SK-N-SH (cell line): ENCODE measurements at regions not wholly inside any gene's neighbourhood (a gene's known extent, or its start where the extent isn't known, plus 50 kb on each side); places are given as distances from the start of the nearest gene placed in this dataset.

ENCODE experiments used
- CTCF ChIA-PET: fragments of 300-600, 350-600 bp; formaldehyde crosslinking; extraction: SDS; loops from one replicate; lab custom pipeline; 2021; lab: Yijun Ruan, JAX
- POLR2A ChIA-PET: fragments of 350-600 bp; sonication (Branson Sonifier 250); formaldehyde crosslinking; extraction: SDS; loops from one replicate; lab custom pipeline; 2020; ENCODE audit warnings: antibody characterized with exemption, inconsistent platforms; lab: Yijun Ruan, JAX
- DNase-seq: peaks from one replicate; pipeline ENCODE4 v3.0.0; 2012
- H2AFZ ChIP-seq: fragments of 200-600 bp; sonication (generic); 2 replicates; pipeline ENCODE4 v1.8.1; 2016; ENCODE audit warnings: antibody characterized with exemption, mild to moderate bottlenecking, low read depth
- H3F3A ChIP-seq: fragments of 200-600 bp; sonication (generic); replicated peaks from 2 replicates; pipeline ENCODE3; 2016; ENCODE audit warnings: antibody characterized with exemption, mild to moderate bottlenecking; ENCODE audit not compliant: insufficient read depth
- H3K27ac ChIP-seq, 2 experiments: fragments of 200-500 bp in 1 of 2; fragments of 200-600 bp in 1 of 2; sonication (Bioruptor generic) in 1 of 2; sonication (generic), shearing (Covaris generic) in 1 of 2; 2 replicates each; pipeline versions ENCODE4 v1.5.1 to v1.6.1; 2014 to 2016; ENCODE audit warnings: low read depth in 2 of 2, inconsistent platforms in 1 of 2, low read length in 1 of 2, mild to moderate bottlenecking in 1 of 2, mixed read lengths in 1 of 2
- H3K27me3 ChIP-seq: fragments of 200-600 bp; sonication (generic), shearing (Covaris generic); 2 replicates; pipeline ENCODE4 v1.6.1; 2016; ENCODE audit warnings: mixed run types; ENCODE audit not compliant: insufficient read depth
- H3K36me3 ChIP-seq, 2 experiments: fragments of 200-500 bp in 1 of 2; fragments of 200-600 bp in 1 of 2; sonication (Bioruptor generic) in 1 of 2; sonication (generic) in 1 of 2; replicated peaks in 1 of 2; 2 replicates each; pipeline versions ENCODE3 to v1.5.1; 2014 to 2016; ENCODE audit warnings: low read length in 1 of 2, mild to moderate bottlenecking in 1 of 2; ENCODE audit not compliant: insufficient read depth in 2 of 2, control insufficient read depth in 1 of 2
- H3K4me1 ChIP-seq, 2 experiments: fragments of 200-500 bp in 1 of 2; fragments of 200-600 bp in 1 of 2; sonication (Bioruptor generic) in 1 of 2; sonication (generic), shearing (Covaris generic) in 1 of 2; 2 replicates each; pipeline versions ENCODE4 v1.5.1 to v1.6.1; 2014 to 2016; ENCODE audit warnings: low read depth in 1 of 2, low read length in 1 of 2, mixed run types in 1 of 2; ENCODE audit not compliant: insufficient read depth in 2 of 2, control insufficient read depth in 1 of 2
- H3K4me2 ChIP-seq: fragments of 200-600 bp; sonication (generic), shearing (Covaris generic); 2 replicates; pipeline ENCODE4 v1.6.1; 2017; ENCODE audit warnings: mixed run types
- H3K4me3 ChIP-seq, 2 experiments: fragments of 200-500 bp in 1 of 2; fragments of 200-600 bp in 1 of 2; sonication (Bioruptor generic) in 1 of 2; sonication (generic), shearing (Covaris generic) in 1 of 2; 2 replicates each; pipeline versions ENCODE4 v1.5.1 to v1.8.1; 2014 to 2016; ENCODE audit warnings: low read depth in 2 of 2, inconsistent platforms in 1 of 2, low read length in 1 of 2, mild to moderate bottlenecking in 1 of 2, mixed read lengths in 1 of 2, moderate library complexity in 1 of 2
- H3K79me2 ChIP-seq: fragments of 200-600 bp; sonication (generic); 2 replicates; pipeline ENCODE4 v1.8.1; 2017; ENCODE audit warnings: mild to moderate bottlenecking; ENCODE audit not compliant: insufficient read depth
- H3K9ac ChIP-seq: fragments of 200-600 bp; sonication (generic); 2 replicates; pipeline ENCODE4 v1.6.1; 2017; ENCODE audit warnings: mixed run types
- H3K9me2 ChIP-seq: fragments of 200-600 bp; sonication (generic); 2 replicates; pipeline ENCODE4 v1.6.1; 2017; ENCODE audit warnings: mixed run types
- H3K9me3 ChIP-seq: fragments of 200-600 bp; sonication (generic); 2 replicates; pipeline ENCODE4 v1.6.1; 2017; ENCODE audit warnings: mixed run types, mild to moderate bottlenecking, moderate library complexity
- H4K20me1 ChIP-seq: fragments of 200-600 bp; sonication (generic); 2 replicates; pipeline ENCODE4 v1.6.1; 2017; ENCODE audit warnings: mild to moderate bottlenecking, mixed run types; ENCODE audit not compliant: insufficient read depth
- EZH2phosphoT487 ChIP-seq: fragments of 200-600 bp; sonication (generic); IDR thresholded peaks from 2 replicates; pipeline ENCODE4 v1.6.1; 2017; ENCODE audit warnings: low read depth, mixed run types, mild to moderate bottlenecking, antibody characterized with exemption, moderate library complexity, borderline replicate concordance
- FOSL2 ChIP-seq: IDR thresholded peaks from 2 replicates; pipeline ENCODE4 v1.4.0; 2012; ENCODE audit warnings: low read depth, mild to moderate bottlenecking, moderate library complexity, borderline replicate concordance
- FOXJ3 ChIP-seq: sonication (generic); formaldehyde crosslinking; IDR thresholded peaks from 2 replicates; pipeline ENCODE4 v1.5.1; 2020; ENCODE audit warnings: mild to moderate bottlenecking, missing genetic modification reagents
- NRF1 ChIP-seq: IDR thresholded peaks from 2 replicates; pipeline ENCODE4 v1.6.1; 2012; ENCODE audit warnings: low read depth, mild to moderate bottlenecking, low read length
- REST ChIP-seq: IDR thresholded peaks from 2 replicates; pipeline ENCODE4 v1.6.1; 2012; ENCODE audit warnings: mild to moderate bottlenecking, low read depth, low read length, moderate library complexity
- RFX5 ChIP-seq: IDR thresholded peaks from 2 replicates; pipeline ENCODE4 v1.6.1; 2012; ENCODE audit warnings: mild to moderate bottlenecking, improper control_type of control experiment, low read length
- RXRA ChIP-seq: IDR thresholded peaks from 2 replicates; pipeline ENCODE4 v1.4.0; 2012; ENCODE audit warnings: low read depth, mild to moderate bottlenecking, borderline replicate concordance
- SIN3A ChIP-seq: IDR thresholded peaks from 2 replicates; pipeline ENCODE4 v1.6.1; 2012; ENCODE audit warnings: low read depth, mild to moderate bottlenecking, low read length, moderate library complexity, borderline replicate concordance
- TCF12 ChIP-seq: IDR thresholded peaks from 2 replicates; pipeline ENCODE4 v1.4.0; 2012
- YY1 ChIP-seq: IDR thresholded peaks from 2 replicates; pipeline ENCODE4 v1.4.0; 2012; ENCODE audit warnings: low read depth, mild to moderate bottlenecking
- ZBTB33 ChIP-seq: IDR thresholded peaks from 2 replicates; pipeline ENCODE4 v1.4.0; 2012; ENCODE audit warnings: low read depth, borderline replicate concordance
- WGBS: methylation state at CpG from one replicate; pipeline ENCODE4 v1.1.6; 2017; ENCODE audit warnings: low lambda C conversion rate; 5-methylcytosine and 5-hydroxymethylcytosine counted together
- TF ChIP-seq, protein P1 (sequence below): IDR thresholded peaks from 2 replicates; pipeline ENCODE4 v1.4.0; 2012; ENCODE audit warnings: low read depth, borderline replicate concordance
- TF ChIP-seq, protein P2 (sequence below): fragments of 200-600 bp; sonication (generic); IDR thresholded peaks from 2 replicates; pipeline ENCODE4 v1.6.1; 2017; ENCODE audit warnings: antibody characterized with exemption, mild to moderate bottlenecking, moderate library complexity

- TF ChIP-seq, protein P1, sequence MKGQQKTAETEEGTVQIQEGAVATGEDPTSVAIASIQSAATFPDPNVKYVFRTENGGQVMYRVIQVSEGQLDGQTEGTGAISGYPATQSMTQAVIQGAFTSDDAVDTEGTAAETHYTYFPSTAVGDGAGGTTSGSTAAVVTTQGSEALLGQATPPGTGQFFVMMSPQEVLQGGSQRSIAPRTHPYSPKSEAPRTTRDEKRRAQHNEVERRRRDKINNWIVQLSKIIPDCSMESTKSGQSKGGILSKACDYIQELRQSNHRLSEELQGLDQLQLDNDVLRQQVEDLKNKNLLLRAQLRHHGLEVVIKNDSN: no peak
- no peak for TF ChIP-seq FOXJ3 (CRISPR knock-in tag)
Measured at GRCh38 chr5:158601118-158601517, 498.6 kb downstream of the EBF1 start (continued).

- H3F3A ChIP-seq: no peaks in the 10 kb centered on the region
- H2AFZ ChIP-seq: no peak overlapping the region
- H3K9me2 ChIP-seq: no peaks in the 10 kb centered on the region
- no peak overlapping the region for H3K4me3 ChIP-seq
- no peaks in the 10 kb centered on the region for H3K36me3 ChIP-seq
- H3K9ac ChIP-seq: no peak overlapping the region
- no peaks in the 10 kb centered on the region for H3K4me1 ChIP-seq
- no peak overlapping the region for H3K4me2 ChIP-seq
- no peak for DNase-seq
- no peaks in the 10 kb centered on the region for H3K79me2 ChIP-seq
- POLR2A ChIA-PET: no interaction called here
- WGBS: 29% methylated on average over 3 of the region's 3 CpGs
- H3K9me3 ChIP-seq: no peaks in the 10 kb centered on the region
- no peaks in the 10 kb centered on the region for H3K27me3 ChIP-seq
- H4K20me1 ChIP-seq: no peaks in the 10 kb centered on the region
- CTCF ChIA-PET: interaction anchor here (1.0 kb wide), 2 partner anchors 95 to 556 kb away, joined by 3 read pairs; no protein-coding TSS in a partner anchor
- H3K27ac ChIP-seq: no peak overlapping the region
- TF ChIP-seq FOSL2: no peak
- no peak for TF ChIP-seq RFX5
Measured at GRCh38 chr5:158600679-158601078, 499.0 kb downstream of the EBF1 start.

DNA sequence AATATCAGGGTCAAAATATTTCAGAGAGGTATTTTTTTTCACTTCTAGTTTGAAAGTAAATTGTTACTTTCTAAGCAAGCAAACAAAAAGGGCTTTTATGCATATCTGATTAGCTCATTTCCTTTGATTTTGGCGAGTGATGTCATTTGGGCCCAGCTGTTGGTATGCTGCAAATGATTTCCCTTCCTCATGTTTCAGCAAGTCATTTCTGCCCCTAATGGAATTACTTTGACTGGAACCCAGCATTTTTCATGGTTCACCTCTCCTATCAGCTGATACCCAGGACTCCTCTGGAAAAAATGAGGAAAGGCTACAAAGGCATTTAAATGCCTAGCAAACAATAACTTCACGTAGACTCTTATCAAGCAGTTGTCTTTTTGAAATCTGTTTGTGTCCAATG lies 500.6 kb downstream of the EBF1 start:
- no peaks in the 10 kb centered on the region for H3K9me3 ChIP-seq
- no peak overlapping the region for H3K4me3 ChIP-seq
- no peak overlapping the region for H3K4me2 ChIP-seq
- H3K4me1 ChIP-seq: no peaks in the 10 kb centered on the region
- TF ChIP-seq TCF12 (no peak), RXRA (no peak), SIN3A (no peak), YY1 (no peak), ZBTB33 (no peak), RFX5 (no peak), REST (no peak), EZH2phosphoT487 (no peak), NRF1 (no peak)
- TF ChIP-seq, protein P2, sequence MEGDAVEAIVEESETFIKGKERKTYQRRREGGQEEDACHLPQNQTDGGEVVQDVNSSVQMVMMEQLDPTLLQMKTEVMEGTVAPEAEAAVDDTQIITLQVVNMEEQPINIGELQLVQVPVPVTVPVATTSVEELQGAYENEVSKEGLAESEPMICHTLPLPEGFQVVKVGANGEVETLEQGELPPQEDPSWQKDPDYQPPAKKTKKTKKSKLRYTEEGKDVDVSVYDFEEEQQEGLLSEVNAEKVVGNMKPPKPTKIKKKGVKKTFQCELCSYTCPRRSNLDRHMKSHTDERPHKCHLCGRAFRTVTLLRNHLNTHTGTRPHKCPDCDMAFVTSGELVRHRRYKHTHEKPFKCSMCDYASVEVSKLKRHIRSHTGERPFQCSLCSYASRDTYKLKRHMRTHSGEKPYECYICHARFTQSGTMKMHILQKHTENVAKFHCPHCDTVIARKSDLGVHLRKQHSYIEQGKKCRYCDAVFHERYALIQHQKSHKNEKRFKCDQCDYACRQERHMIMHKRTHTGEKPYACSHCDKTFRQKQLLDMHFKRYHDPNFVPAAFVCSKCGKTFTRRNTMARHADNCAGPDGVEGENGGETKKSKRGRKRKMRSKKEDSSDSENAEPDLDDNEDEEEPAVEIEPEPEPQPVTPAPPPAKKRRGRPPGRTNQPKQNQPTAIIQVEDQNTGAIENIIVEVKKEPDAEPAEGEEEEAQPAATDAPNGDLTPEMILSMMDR: no peak
- no peaks in the 10 kb centered on the region for H3K9me2 ChIP-seq
- H3K27me3 ChIP-seq: no peaks in the 10 kb centered on the region
- no peaks in the 10 kb centered on the region for H3F3A ChIP-seq
- WGBS: 38% methylated on average over 2 of the region's 2 CpGs
- ChIA-PET POLR2A (no interaction called here), CTCF (interaction anchor here (0.9 to 1.0 kb wide), 2 partner anchors 97 to 508 kb away, joined by 3 read pairs; no protein-coding TSS in a partner anchor)
- no peaks in the 10 kb centered on the region for H3K36me3 ChIP-seq
- no peak overlapping the region for H3K9ac ChIP-seq
- H2AFZ ChIP-seq: no peak overlapping the region
- no peak overlapping the region for H3K27ac ChIP-seq
- no peaks in the 10 kb centered on the region for H3K79me2 ChIP-seq
- no peaks in the 10 kb centered on the region for H4K20me1 ChIP-seq
- no peak for DNase-seq
